ENCODE measurements at regions not wholly inside any gene's neighbourhood (a gene's known extent, or its start where the extent isn't known, plus 50 kb on each side); places are given as distances from the start of the nearest gene placed in this dataset.
A peak's percentile ranks its signal among the peaks of the same experiment; 100 is the strongest.

DNA sequence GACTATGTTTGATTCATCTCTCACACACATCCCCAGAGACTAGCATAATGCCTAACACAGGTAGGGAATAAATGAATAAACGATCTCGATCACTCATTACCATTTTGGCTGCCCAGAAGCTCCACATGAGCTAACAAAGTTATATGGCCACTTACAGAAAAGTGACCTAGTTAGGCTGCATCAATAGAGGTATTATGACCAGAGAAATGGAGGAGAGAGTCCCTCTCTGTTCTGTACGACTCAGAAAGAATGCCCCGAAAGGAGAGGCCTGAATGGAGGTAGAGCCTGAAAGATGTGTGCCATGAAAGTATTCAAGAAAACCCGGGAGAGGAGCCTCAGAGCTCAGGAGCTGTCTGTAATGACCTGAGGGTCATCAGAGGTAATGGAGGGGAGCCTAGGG, 208.2 kb upstream of the GRIK3 start:
- no peak for DNase-seq

DNA sequence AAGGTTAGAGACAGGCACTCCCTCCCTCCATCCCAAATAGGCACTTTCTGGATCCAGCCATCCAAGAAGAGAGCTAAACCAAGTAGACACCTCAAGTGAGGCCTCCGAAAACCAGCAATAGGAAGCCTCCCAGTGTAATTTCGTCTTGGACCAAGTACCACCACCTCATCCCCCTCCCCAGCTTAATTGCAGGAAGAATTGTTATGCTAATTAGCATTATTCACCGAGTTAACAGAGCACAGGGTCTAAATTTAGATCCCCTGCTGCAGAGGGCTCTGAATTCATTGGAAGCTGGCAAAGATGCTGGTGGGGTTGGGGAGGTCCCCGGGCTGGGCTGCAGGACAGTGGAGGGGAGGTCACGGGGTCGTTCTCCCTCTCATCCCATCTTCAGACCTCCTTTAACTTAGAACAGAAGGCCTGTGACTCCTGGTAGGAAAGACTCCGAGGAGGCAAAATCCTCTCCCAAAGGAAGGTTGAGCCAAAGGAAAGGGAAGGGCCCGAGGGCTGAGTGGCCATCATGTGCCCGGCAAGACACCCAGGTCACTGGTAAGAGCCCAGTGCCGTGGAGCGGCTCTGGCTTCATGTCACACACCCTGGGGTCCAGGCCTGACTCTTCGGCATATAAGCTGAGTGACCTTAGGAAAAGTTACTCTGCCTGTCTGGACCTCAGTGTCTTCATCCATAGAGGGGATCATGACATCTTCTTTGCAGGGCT, 209.2 kb upstream of the GRIK3 start:
- DNase-seq: peak; percentile 29

DNA sequence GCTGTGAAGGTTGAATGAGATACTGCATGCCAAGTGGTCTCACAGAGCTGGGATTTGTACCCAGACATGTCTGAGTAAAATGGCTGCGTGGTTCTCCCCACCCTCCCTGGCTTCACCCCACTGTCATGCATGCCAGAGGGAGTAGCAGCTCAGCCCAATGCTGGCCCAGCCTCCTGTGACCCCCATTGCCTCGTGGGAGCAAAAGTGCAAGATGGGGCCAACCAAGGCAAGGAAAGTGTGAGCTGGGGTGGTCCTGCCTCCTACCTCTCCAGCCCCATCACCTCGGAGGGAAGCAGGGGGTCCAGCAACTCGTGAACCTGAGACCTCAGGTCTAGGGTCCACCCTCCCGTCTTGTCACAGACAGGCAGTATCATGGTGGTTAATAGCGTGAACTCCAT, 209.8 kb upstream of the GRIK3 start:
- no peak for DNase-seq

DNA sequence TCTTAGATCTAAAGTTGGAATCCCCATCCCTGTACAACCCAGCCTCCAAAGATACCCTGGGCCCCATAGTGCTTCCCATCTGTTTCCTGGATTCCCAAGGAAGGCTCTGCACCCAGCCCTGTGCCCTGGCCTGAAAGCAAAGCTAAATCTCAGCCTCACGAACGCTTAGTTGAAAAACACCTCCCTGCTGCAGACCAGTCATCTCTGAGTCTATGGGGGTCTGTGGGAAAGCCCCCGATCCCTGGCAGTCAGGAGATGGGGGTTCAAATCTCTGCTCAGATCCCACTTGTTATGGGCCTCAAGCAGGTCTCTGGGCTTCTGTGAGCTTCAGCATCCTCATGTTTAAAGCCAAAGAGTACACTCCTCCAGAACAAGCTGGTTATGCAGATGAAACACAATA, 210.5 kb upstream of the GRIK3 start:
- DNase-seq: no peak

DNA sequence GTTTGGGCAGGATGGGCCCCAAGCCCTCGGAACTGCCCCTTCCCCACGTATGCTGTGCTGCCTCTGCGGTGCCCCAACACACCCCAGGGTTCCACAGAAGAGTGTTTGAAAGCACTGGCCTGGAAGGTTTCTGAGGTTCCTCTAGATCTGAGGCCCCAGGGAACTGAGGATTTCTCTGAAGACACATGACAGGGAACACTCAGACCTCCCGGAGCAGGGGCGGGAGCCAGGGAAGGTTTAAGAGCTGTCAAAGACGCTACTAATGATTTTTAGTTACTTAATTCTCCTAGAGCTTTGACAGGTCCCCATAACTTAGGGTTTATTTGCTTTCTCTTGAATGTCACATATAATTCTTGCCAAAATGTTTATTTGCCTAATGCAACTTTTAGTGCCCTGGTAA, 212.3 kb upstream of the GRIK3 start:
- no peak for DNase-seq

DNA sequence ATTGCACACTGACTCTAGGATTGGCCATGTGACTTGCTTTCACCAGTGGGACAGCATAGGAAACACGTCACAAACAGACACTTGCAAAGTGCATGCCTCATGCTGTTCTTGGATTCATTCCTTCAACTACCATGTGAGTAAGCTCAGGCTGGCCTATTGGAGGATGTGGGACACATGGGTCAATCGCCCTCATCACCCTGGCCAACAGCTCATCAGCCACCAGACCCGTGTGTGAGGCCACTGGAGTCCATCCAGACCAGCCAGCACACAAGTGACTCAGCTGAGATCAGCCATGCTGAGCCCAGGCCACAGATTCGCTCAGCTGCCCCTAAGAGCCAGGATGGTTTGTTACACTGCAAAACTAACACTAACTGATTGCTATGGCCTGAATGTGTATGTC, 216.1 kb upstream of the GRIK3 start:
- no peak for DNase-seq

DNA sequence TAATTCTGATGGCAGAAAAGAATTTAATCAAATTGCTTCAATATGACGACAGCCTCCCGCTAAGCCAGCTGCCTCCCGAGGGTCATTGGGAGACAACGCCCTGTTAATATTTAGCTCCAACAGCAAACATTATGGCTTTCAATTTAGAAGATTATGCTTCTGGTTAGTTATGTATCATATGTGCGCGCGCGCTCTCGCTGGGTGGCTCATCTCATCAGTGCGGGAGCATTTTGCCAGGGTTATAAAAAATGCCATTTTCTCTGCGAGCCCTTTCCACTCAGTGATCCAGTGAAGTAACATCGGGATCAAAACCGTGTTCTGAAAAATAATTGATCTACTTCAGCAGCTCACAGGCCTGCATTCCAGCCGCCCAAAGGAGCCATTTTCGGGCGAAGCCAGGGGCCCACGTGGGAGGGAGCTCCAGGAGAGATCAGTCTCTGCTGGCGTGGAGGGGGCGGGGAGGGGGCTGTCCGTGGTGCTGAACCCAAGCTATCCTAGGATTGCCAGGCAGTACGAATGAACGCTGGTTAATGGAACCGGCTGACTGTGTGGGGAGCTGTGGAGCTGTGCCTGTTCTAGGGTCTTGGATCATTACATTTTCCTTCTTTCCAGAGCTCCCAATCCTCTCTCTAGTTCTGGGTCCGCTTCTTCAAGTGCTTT, 219.1 kb upstream of the ZC3H12A start:
- peak; percentile 33 for DNase-seq

DNA sequence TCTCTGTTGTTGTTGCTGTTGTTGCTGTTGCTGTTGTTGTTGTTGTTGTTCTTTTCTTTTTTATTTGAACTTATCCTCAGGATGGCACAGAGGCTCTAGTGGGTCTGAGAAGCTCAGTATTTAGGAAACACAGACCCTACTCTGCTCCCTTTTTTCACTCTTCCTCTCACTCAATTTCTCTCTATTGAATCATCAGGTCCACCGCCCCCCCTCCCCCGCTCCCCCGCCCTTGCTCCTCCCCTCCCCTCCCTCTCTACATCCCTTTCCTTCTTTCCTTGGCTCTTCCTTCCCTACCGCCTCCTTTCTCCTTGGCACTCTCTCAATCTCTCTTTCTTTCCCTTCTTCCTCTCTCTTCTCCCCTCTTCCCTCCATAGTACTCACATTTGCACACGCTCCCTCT, 218.5 kb upstream of the ZC3H12A start:
- DNase-seq: no peak

DNA sequence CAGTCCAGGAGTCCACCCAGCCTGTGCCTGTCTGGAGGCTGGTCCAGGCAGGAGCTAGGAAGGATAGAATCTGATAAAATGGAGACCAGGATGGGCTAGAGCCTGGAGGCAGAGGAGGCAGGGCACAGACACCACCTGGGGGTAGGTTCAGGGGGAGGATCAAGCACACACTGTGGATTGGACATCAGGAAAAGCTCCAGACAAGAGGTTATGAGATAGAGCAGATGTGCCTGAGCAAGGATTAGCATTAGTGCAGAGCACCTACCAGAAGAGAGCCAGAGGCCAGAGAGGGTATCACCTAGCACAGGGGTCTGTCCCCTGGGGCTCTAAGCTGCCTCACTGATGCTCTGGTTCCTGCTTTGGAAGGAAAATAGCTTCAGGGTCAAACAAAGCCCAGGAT, 216.7 kb upstream of the ZC3H12A start:
- no peak for DNase-seq

DNA sequence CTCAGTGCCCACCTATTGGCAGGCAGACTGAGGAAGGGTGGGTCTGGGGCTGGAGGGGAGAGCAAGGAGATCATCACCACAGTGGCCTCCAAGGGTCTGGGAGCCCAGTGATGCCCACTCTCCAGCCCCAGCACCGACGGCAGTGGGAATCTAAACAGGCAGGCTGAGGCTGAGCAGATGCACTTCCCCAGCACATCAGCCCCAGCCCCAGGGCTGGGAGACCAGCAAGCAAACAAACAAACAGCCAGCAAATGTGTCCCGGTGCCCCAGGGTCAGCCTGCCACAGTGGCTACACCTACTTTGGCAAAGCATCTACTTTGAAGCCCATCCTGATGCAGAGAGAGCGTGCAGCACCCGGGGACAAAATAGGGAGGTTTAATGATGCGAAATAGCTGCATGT, 216.3 kb upstream of the ZC3H12A start:
- no peak for DNase-seq

DNA sequence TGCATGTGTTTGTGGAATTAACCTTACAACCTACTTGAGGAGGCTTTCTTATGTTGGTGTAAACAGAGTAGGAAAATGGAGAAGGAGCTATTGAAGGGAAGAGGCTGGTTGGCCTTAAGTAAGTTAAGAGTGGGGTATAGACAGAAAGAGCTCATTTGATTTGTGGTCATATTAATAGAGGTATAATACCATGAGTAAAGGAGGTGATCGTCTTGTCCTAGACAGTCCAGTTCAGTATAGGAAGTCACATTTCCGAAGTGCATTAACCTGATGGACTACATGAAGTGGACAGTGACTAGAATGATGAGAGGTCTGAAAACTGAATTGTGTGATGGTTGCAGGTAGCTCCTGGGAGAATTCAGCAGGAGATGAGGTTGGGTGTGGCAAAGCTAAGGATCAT, 215.4 kb upstream of the ZC3H12A start:
- no peak for DNase-seq

DNA sequence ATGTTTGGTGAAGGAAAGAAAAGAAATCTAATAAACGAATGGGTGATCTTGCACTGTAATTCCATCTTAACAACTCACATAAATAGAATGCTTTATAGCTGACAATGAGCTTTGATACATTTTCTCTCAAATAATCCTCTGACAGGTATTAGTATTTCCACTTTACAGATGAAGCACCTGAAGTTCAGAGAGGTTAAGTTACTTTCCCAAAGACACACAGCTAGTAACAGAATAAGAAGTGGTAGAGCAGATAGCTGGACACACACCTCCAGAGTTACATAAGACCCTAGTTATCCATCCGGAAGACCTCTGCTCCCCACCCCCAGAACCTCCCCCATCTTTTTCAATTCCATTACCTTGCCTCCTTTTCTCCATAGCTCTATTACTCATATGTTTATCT, 213.3 kb upstream of the ZC3H12A start:
- DNase-seq: no peak

DNA sequence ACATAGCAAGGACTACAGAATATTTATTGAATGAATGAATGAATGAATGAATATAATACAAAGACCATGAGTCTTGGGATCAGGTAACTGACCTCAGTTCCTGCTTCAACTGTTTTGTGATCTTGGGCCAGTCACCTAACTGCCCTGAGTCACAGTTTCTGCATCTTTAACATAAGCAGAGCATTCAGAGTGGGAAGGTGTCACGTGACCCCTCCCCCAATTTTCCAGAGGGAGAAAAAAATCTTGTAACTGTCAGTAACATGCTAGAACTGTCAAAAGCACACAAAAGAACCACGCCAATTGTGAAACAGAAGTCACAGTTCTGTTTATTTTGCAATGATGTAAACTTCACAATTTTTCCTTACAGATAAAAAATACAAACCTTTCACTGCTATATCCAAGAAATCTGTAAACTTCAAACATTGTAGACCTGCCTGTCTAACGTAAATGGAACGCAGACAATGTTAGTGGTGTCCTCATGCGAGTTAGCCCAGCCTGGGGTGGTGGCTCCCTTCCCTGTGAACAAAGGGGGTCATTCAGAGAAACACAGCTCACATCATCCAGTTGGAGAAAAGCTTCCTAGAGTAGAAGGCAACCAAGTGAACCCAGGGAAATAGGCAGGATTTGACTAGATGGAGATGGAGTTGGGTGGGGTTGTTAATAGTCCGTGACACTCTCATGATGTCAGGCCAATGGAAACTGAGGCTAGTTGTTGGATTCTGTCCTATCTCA, 211.8 kb upstream of the ZC3H12A start:
- DNase-seq: no peak

DNA sequence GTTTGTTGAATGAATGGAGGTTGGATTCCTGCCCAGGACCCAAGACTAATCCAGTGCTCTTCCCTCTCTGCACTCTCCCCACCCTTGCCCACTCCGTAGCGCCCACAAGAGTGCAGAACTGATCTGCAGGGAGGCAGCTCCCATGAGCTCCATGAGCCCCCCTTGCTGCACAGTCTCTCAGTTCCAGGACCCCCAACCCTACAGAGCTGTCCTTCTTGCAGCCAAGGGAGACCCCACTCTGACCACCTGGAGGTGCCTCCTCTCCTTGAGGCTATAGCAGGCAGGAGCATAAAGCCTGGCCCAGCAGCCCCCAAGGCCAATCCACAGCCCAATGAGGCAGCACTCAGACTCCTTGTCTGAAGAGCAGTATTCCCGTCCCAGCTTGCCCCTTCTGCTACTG, 209.2 kb upstream of the ZC3H12A start:
- DNase-seq: no peak

DNA sequence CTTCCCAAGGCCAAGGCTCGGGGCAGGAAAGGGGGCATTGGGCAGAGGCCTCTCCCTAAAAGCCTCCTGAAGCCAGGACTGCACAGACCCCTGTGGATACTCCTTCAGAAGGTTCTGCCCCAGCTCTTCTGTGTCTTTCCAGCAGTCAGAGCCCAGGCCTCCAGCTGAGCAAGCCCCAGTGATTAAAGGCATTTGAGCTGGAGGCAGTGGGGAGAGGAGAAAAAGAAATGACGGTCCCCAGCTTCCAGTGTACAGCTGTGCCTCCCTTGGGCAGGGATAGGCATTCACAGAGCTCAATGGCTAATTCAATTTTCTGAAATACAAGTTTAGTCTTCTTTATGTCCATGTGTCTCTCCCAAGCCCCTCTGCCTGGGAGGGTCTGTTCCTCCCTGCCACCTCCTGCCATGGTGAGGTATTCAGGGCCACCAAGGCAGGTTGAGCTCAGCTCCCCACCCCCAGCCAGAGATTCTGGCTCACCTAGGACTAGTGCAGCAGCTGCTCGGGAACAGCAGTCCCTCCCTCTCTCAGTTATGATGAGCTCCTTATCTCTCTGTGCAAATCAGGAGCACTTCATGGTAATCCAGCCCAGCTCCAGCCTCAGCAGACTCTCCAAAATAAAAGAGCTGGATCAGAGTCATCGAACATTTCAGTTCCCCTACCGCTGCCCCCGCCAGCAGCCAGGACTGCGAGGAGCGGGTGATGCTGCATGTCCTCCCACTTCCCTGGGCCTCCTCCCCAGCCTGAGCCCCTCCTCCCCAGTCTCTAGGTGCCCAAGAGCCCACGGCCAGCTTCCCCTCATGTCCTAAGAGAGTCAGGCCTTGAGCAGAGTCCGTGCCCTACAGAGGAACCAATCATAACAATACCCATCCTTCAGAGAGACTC, 208.4 kb upstream of the ZC3H12A start:
- DNase-seq: no peak

DNA sequence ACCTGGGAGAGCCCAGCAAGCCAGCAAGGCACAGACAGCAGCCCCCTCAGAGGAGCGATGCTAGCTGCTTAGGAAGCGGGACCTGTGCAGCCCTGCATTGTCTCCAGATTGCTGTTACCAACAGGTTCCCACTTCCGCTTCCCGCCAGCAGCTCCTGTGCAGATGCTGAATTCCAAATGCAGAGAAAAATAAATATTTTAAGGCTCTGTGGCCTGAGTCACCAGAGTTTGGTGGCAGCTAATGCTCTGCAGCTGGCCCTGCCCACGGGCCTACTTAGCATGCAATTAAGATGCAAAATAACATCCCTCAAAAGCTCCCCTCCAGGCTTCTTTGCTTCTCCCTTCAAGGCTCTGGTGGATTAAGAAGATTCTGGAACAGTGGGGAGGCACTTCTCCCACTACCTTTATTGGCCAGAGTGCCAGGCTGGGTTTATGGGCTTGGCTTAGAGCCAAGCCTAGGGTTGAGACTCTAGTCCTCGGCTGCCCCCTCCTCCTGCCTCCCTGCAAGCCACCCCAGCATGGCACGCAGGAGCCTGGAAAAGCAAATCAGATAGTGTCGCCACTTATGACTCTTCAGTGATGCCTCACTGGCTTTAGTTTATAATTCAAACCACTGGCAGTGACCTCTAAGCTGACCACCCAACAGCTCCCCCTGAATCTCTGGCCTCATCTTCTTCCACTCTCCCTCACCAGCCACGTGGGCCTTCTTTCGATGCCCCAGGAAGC, 207.1 kb upstream of the ZC3H12A start:
- DNase-seq: no peak

DNA sequence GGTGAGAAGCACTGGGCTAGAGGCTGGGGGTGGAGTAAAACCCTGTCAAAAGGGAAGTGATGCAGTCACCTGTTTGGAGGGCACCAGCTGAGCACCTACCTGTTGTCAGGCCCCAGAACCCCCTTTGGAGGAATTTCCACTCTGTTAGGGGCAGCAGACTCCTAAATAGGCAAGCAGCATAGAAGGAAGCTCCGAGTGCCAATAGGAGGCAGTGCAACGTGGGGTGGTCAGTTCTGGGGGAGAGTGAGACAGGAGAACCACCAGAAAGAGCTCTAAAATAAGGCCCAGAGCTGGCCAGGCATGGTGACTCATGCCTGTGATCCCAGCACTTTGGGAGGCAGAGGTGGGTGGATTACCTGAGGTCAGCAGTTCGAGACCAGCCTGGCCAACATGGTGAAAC, 203.7 kb upstream of the ZC3H12A start:
- no peak for DNase-seq

DNA sequence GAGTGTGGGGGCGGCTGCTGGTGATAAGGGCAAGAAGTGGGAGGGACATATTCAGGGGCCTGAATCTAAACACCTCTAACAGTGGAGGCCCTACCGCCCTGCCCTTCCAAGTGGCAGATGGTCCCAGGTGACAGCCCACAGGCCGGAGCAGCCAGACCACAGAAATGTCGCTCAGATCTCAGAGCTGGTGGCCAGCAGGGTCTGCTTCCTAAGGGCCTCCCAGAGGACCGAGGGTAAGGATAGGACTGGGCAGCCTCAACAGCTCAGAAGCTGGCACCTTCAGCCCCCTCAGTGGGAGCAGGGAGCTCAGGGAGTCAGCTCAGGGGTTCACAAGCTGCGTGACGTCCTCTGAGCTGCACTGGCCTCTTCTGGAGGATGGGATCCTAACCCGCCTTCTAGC, 201.8 kb upstream of the ZC3H12A start:
- no peak for DNase-seq

DNA sequence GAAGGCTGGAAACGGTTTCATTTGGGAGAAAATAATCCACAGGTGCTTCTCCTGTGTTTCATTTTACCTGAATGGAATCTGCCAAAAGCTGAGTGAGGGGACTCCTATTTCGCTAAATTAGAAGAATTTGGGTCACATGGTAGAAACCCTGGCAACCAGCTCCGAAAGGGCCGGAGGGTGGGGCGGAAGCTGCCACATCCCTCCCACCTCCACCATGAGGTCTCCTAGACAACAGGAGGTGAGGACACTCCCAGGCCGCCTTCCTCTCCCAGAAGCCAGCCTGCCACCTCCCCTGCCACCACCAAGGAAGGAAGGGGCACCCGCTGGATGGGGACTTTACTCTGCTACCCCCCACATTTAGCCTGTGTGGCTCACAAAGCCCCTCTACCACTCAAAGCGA, 199.9 kb upstream of the ZC3H12A start:
- DNase-seq: peak; percentile 37

DNA sequence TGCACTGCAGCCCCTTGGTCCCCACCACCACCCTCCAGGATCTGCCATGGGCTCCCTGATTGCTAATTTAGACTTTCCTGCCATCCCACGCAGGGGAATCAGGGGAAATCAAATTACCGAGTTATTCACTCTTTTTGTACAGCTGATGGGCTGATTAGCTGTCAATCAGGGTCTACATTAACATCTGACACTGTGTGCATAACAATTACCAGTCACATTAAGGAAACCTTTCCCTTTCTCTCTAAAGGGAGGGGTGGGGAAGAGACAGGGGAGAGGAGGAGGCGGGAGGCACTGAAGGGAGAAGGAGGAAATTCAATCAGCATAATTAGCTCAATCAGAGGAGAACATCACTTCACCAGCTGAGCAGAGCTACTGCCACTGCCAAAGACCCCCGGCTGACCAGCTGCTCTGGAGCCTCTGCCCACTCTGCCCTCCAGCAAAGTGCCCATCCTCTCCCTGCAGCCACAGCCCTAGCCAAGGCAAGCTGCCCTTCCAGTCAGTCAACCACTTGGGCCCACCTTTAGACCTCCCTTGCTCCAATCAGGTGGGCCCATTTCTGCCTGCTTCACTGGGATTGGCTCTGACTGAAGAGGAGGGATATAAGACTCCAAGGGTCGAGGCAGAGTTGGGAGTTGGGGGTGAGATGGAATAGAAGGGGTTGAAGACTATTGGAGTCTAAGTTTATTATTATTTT, 199.3 kb upstream of the ZC3H12A start:
- peak; percentile 73 for DNase-seq

DNA sequence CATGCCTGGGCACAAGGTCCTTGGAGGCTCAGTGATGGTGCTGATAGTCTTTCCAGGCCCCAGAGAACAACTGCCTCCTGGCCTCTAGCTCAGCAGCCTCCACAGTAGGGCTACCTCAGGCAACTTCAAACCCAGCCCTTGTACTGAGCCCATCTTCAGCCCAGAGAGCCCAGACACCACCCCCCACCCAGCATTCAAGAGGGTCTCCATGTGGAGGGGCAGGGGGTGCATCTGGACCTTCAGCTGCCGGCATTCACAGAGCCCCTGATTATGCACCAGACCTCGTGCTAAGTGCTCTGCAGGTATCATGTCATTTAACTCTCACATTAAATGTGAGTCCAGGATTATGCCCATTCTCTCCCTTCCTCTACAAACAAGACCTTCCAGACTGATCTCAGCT, 197.0 kb upstream of the ZC3H12A start:
- DNase-seq: no peak

DNA sequence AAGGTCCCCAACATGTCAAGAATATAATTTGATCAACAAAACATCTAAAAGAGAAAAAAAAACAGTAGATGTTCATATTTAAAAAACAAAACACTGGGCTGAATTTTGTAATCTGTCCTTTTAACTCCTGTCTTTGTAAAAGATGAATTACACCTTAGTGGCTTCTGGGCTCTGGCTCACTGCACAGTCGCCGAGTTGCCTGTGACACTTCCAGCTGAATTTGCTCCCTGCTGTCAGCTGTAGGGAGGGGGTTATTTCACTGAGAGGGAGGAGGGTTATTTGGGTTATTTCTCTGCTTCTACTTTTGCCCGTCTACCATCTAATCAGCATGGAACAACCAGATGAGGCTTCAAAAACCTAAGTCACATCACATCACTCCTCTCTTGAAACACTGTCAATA, 193.0 kb upstream of the ZC3H12A start:
- no peak for DNase-seq
